ENCODE measurements at regions not wholly inside any gene's neighbourhood (a gene's known extent, or its start where the extent isn't known, plus 50 kb on each side); places are given as distances from the start of the nearest gene placed in this dataset.

- Histone ChIP-seq H3K9me3 (no peaks in the 10 kb centered on the region), H3K36me3 (no peaks in the 10 kb centered on the region), H3K4me1 (no peaks in the 10 kb centered on the region), H3K27ac (no peak overlapping the region), H3K4me3 (no peak overlapping the region), H3K27me3 (no peaks in the 10 kb centered on the region)
- DNase-seq (ENCODE audit: low spot score in 2 of 2) = no peak
- no peak for TF ChIP-seq CTCF (IDR thresholded peaks at IDR 0.05)
- intact Hi-C loops (cut with DNase I) = no loop called here
Observed at GRCh38 chr6:81084776-81085430, 667.6 kb downstream of the TENT5A start.

GRCh38 chr6:81075974-81076373 is 676.5 kb downstream of the TENT5A start:
- no peak overlapping the region for H3K27ac ChIP-seq
- intact Hi-C loops (cut with DNase I) = no loop called here
- no peaks in the 10 kb centered on the region for H3K4me1 ChIP-seq
- no peak overlapping the region for H3K4me3 ChIP-seq
- no peaks in the 10 kb centered on the region for H3K36me3 ChIP-seq
- peak in 1 of 3 experiments; percentile 26 for TF ChIP-seq CTCF (IDR thresholded peaks at IDR 0.05)
- DNase-seq (ENCODE audit: low spot score in 2 of 2) = no peak
- H3K9me3 ChIP-seq = no peaks in the 10 kb centered on the region
- no peaks in the 10 kb centered on the region for H3K27me3 ChIP-seq

GRCh38 chr6:81073318-81073717 is 679.2 kb downstream of the TENT5A start:
- DNase-seq (ENCODE audit: low spot score in 2 of 2) = no peak
- intact Hi-C loops (cut with DNase I) = no loop called here

GRCh38 chr6:81071121-81071520 is 681.4 kb downstream of the TENT5A start:
- DNase-seq (ENCODE audit: low spot score in 2 of 2) = no peak
- no peaks in the 10 kb centered on the region for H3K4me1 ChIP-seq
- no peak overlapping the region for H3K27ac ChIP-seq
- intact Hi-C loops (cut with DNase I) = no loop called here
- H3K9me3 ChIP-seq = no peaks in the 10 kb centered on the region
- H3K36me3 ChIP-seq = no peaks in the 10 kb centered on the region
- no peak overlapping the region for H3K4me3 ChIP-seq
- TF ChIP-seq CTCF (IDR thresholded peaks at IDR 0.05) = no peak
- H3K27me3 ChIP-seq = no peaks in the 10 kb centered on the region

More at GRCh38 chr6:81073318-81073717, 679.2 kb downstream of the TENT5A start:
- Histone ChIP-seq H3K4me1 (no peaks in the 10 kb centered on the region), H3K36me3 (no peaks in the 10 kb centered on the region), H3K9me3 (no peaks in the 10 kb centered on the region), H3K27ac (no peak overlapping the region), H3K4me3 (no peak overlapping the region), H3K27me3 (no peaks in the 10 kb centered on the region)
- TF ChIP-seq CTCF (IDR thresholded peaks at IDR 0.05) = no peak

GRCh38 chr6:81067057-81067456 is 685.4 kb downstream of the TENT5A start:
- intact Hi-C loops (cut with DNase I) = no loop called here
- no peaks in the 10 kb centered on the region for H3K4me1 ChIP-seq
- H3K4me3 ChIP-seq = no peak overlapping the region
- no peak for TF ChIP-seq CTCF (IDR thresholded peaks at IDR 0.05)
- H3K27me3 ChIP-seq = no peaks in the 10 kb centered on the region
- H3K9me3 ChIP-seq = no peaks in the 10 kb centered on the region
- H3K36me3 ChIP-seq = no peaks in the 10 kb centered on the region
- no peak for DNase-seq (ENCODE audit: low spot score in 2 of 2)
- no peak overlapping the region for H3K27ac ChIP-seq

- no peak overlapping the region for H3K27ac ChIP-seq
- DNase-seq (ENCODE audit: low spot score in 2 of 2) = no peak
- H3K9me3 ChIP-seq = no peaks in the 10 kb centered on the region
- H3K27me3 ChIP-seq = no peaks in the 10 kb centered on the region
- no peak for TF ChIP-seq CTCF (IDR thresholded peaks at IDR 0.05)
- intact Hi-C loops (cut with DNase I) = no loop called here
- no peaks in the 10 kb centered on the region for H3K4me1 ChIP-seq
- no peak overlapping the region for H3K4me3 ChIP-seq
- no peaks in the 10 kb centered on the region for H3K36me3 ChIP-seq
Observed at GRCh38 chr6:81063891-81064290, 688.6 kb downstream of the TENT5A start.
